SK-N-SH (cell line): ENCODE measurements at regions not wholly inside any gene's neighbourhood (a gene's known extent, or its start where the extent isn't known, plus 50 kb on each side); places are given as distances from the start of the nearest gene placed in this dataset.

Source experiments
- EZH2phosphoT487 ChIP-seq: fragments of 200-600 bp; sonication (generic); IDR thresholded peaks from 2 replicates; pipeline ENCODE4 v1.6.1; 2017; ENCODE audit warnings: low read depth, mixed run types, mild to moderate bottlenecking, antibody characterized with exemption, moderate library complexity, borderline replicate concordance
- JUND ChIP-seq: IDR thresholded peaks from 2 replicates; pipeline ENCODE4 v1.4.0; 2012
- RFX5 ChIP-seq: IDR thresholded peaks from 2 replicates; pipeline ENCODE4 v1.6.1; 2012; ENCODE audit warnings: mild to moderate bottlenecking, improper control_type of control experiment, low read length
- SMC3 ChIP-seq: IDR thresholded peaks from 2 replicates; pipeline ENCODE4 v1.6.1; 2012; ENCODE audit warnings: low read depth, low read length, improper control_type of control experiment
- TF ChIP-seq, protein P1 (sequence below): fragments of 200-600 bp; sonication (generic); IDR thresholded peaks from 2 replicates; pipeline ENCODE4 v1.6.1; 2017; ENCODE audit warnings: antibody characterized with exemption, mild to moderate bottlenecking, moderate library complexity
- TF ChIP-seq, protein P2 (sequence below): IDR thresholded peaks from 2 replicates; pipeline ENCODE4 v1.6.1; 2012; ENCODE audit warnings: mild to moderate bottlenecking, low read depth, low read length, moderate library complexity

DNA sequence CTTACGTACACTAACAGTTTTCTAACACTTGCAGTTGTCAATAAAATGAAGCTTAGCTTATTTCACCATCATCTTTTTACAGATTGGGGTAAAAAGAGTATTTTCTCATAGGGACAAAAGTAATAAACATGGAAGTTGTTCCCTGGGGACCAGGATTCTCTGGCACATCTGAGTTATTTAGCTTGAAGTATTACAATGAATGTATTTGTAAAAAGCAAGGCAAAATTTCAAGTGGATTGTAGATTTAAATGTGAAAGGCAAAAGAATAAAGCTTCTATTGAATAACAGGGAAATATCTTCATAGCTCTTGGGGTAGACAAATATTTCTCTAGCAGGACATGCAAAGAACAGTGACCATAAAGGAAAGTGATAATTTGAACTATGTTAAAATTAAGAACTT lies 260.0 kb upstream of the ECI2 start:
- TF ChIP-seq, protein P1, sequence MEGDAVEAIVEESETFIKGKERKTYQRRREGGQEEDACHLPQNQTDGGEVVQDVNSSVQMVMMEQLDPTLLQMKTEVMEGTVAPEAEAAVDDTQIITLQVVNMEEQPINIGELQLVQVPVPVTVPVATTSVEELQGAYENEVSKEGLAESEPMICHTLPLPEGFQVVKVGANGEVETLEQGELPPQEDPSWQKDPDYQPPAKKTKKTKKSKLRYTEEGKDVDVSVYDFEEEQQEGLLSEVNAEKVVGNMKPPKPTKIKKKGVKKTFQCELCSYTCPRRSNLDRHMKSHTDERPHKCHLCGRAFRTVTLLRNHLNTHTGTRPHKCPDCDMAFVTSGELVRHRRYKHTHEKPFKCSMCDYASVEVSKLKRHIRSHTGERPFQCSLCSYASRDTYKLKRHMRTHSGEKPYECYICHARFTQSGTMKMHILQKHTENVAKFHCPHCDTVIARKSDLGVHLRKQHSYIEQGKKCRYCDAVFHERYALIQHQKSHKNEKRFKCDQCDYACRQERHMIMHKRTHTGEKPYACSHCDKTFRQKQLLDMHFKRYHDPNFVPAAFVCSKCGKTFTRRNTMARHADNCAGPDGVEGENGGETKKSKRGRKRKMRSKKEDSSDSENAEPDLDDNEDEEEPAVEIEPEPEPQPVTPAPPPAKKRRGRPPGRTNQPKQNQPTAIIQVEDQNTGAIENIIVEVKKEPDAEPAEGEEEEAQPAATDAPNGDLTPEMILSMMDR: no peak
- no peak for TF ChIP-seq JUND
- TF ChIP-seq EZH2phosphoT487: no peak
- TF ChIP-seq, protein P2, sequence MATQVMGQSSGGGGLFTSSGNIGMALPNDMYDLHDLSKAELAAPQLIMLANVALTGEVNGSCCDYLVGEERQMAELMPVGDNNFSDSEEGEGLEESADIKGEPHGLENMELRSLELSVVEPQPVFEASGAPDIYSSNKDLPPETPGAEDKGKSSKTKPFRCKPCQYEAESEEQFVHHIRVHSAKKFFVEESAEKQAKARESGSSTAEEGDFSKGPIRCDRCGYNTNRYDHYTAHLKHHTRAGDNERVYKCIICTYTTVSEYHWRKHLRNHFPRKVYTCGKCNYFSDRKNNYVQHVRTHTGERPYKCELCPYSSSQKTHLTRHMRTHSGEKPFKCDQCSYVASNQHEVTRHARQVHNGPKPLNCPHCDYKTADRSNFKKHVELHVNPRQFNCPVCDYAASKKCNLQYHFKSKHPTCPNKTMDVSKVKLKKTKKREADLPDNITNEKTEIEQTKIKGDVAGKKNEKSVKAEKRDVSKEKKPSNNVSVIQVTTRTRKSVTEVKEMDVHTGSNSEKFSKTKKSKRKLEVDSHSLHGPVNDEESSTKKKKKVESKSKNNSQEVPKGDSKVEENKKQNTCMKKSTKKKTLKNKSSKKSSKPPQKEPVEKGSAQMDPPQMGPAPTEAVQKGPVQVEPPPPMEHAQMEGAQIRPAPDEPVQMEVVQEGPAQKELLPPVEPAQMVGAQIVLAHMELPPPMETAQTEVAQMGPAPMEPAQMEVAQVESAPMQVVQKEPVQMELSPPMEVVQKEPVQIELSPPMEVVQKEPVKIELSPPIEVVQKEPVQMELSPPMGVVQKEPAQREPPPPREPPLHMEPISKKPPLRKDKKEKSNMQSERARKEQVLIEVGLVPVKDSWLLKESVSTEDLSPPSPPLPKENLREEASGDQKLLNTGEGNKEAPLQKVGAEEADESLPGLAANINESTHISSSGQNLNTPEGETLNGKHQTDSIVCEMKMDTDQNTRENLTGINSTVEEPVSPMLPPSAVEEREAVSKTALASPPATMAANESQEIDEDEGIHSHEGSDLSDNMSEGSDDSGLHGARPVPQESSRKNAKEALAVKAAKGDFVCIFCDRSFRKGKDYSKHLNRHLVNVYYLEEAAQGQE: no peak
- TF ChIP-seq RFX5: no peak
- TF ChIP-seq SMC3: no peak
